ENCODE measurements at regions not wholly inside any gene's neighbourhood (a gene's known extent, or its start where the extent isn't known, plus 50 kb on each side); places are given as distances from the start of the nearest gene placed in this dataset.

DNA sequence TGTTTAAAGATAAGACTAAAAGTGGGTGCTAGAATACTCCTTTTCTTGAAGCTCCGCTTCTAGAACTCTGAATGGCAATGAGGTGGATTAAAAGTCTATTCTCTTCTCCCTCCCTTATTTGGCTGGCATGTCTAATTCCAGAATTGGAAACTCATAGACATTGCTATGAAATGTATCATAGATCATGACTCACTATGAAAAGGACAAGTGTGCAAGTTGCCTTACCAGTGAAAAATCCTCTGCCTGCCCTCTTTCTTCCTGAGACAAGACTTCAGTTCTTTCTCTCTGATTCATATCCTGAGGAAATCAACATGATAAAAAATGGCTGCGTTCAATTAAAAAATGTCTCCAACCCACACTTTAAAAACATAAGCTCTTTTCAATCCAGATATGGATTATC lies 73.2 kb upstream of the BLID start:
- TF ChIP-seq CTCF (IDR thresholded peaks at IDR 0.05): no peak
- no peak for TF ChIP-seq POLR2A (IDR thresholded peaks at IDR 0.05)

All from body of pancreas (tissue), 4 donors.